DND-41 (cell line): ENCODE measurements at regions not wholly inside any gene's neighbourhood (a gene's known extent, or its start where the extent isn't known, plus 50 kb on each side); places are given as distances from the start of the nearest gene placed in this dataset.

ENCODE experiments used
- CTCF ChIP-seq: IDR thresholded peaks from 2 replicates; pipeline ENCODE4 v1.5.1; 2012; ENCODE audit warnings: borderline replicate concordance, low read length, moderate library complexity, mild to moderate bottlenecking; ENCODE audit not compliant: poor library complexity, severe bottlenecking; ENCODE audit errors: extremely low read depth
- EZH2 ChIP-seq: IDR thresholded peaks from 3 replicates; pipeline ENCODE4 v1.6.1; 2012; ENCODE audit warnings: borderline replicate concordance, low read depth, mild to moderate bottlenecking, moderate library complexity, low read length, inconsistent platforms; ENCODE audit not compliant: severe bottlenecking

DNA sequence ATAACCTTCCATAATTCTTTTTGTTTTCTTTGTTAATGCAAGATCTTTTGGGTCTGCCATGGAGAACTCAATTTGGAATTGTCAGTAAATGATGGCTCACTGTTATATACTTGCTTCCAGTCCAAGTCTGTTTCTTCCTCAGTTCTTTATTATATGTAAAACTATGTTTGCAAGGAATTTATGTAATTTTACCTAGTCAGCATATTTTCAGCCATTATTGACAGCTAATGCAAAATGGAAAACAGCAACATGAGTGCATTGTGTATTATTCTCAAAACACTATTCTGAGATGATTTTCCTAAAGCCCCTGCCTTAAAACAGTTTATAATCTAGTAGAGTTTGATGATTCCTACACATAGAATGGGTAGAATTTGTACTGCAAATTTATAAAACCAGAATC is 167.5 kb downstream of the TANC2 start:
- TF ChIP-seq CTCF, result no peak
- TF ChIP-seq EZH2, result no peak
